GM21529 (cell line): ENCODE measurements at regions not wholly inside any gene's neighbourhood (a gene's known extent, or its start where the extent isn't known, plus 50 kb on each side); places are given as distances from the start of the nearest gene placed in this dataset.

Experiments
- ATAC-seq: cut with Tn5 transposase; IDR thresholded peaks from one replicate; pipeline ENCODE4 v1.9.1; 2021; ENCODE audit not compliant: unreplicated experiment

GRCh38 chr22:47995264-47995627 is 1232.8 kb downstream of the TBC1D22A start:
- no peak for ATAC-seq

GRCh38 chr22:47994601-47995263 is 1232.3 kb downstream of the TBC1D22A start:
- ATAC-seq, result no peak

GRCh38 chr22:47994045-47994444 is 1231.6 kb downstream of the TBC1D22A start:
- no peak for ATAC-seq

- ATAC-seq, result no peak
Measured at GRCh38 chr22:47990481-47990880, 1228.0 kb downstream of the TBC1D22A start.

- no peak for ATAC-seq
Measured at GRCh38 chr22:47987885-47988515, 1225.5 kb downstream of the TBC1D22A start.

GRCh38 chr22:47976219-47976618 is 1213.8 kb downstream of the TBC1D22A start:
- no peak for ATAC-seq

- no peak for ATAC-seq
Measured at GRCh38 chr22:47967831-47968230, 1205.4 kb downstream of the TBC1D22A start.

- ATAC-seq, result no peak
Measured at GRCh38 chr22:47966316-47966715, 1203.9 kb downstream of the TBC1D22A start.

GRCh38 chr22:47965896-47966295 is 1203.4 kb downstream of the TBC1D22A start:
- ATAC-seq, result no peak

GRCh38 chr22:47965066-47965465 is 1202.6 kb downstream of the TBC1D22A start:
- no peak for ATAC-seq

- no peak for ATAC-seq
Measured at GRCh38 chr22:47963660-47964059, 1201.2 kb downstream of the TBC1D22A start.

- ATAC-seq, result no peak
Measured at GRCh38 chr22:47957649-47958048, 1195.2 kb downstream of the TBC1D22A start.

- no peak for ATAC-seq
Measured at GRCh38 chr22:47954107-47954506, 1191.7 kb downstream of the TBC1D22A start.

GRCh38 chr22:47944941-47945340 is 1182.5 kb downstream of the TBC1D22A start:
- no peak for ATAC-seq

- no peak for ATAC-seq
Measured at GRCh38 chr22:47943729-47944700, 1181.6 kb downstream of the TBC1D22A start.

- ATAC-seq, result no peak
Measured at GRCh38 chr22:47940211-47940610, 1177.8 kb downstream of the TBC1D22A start.

GRCh38 chr22:47933891-47934290 is 1171.4 kb downstream of the TBC1D22A start:
- ATAC-seq, result no peak

- ATAC-seq, result no peak
Measured at GRCh38 chr22:47933226-47933625, 1170.8 kb downstream of the TBC1D22A start.

- ATAC-seq, result no peak
Measured at GRCh38 chr22:47929646-47930185, 1167.3 kb downstream of the TBC1D22A start.

GRCh38 chr22:47929073-47929472 is 1166.6 kb downstream of the TBC1D22A start:
- no peak for ATAC-seq

GRCh38 chr22:47928631-47929030 is 1166.2 kb downstream of the TBC1D22A start:
- ATAC-seq, result no peak
